Hippocampal formation (tissue), 2 donors: ENCODE measurements at regions not wholly inside any gene's neighbourhood (a gene's known extent, or its start where the extent isn't known, plus 50 kb on each side); places are given as distances from the start of the nearest gene placed in this dataset.

Experiments
- DNase-seq, 2 donors: peaks; one replicate each; lab custom pipeline; 2025; lab: John Stamatoyannopoulos, UW

DNA sequence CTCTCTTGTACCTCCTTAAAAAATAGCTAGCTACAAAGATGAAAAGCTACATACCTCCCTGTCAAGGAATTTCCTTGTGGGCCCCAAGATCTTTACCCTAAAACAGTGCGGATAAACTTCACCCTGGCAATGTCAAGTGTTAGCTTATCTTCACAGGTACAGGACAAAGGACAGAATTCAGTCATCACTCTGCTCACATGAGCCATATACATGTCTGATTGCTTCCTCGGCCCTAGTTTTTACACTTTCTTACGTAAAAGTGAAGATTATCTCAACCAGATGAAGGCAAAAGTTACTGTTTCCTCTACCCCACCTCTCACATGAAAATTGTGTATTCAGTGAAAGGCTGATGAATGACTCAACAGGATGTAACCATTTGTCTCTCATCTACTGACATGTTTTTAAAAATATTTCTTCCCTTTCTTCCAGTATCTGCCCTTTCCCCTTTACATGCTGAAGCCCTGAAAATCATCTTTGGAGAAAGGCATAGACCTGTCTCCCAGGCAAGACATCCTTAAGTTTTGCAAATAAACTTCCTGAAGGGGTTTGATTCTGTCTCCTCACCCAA is 890.1 kb downstream of the GALC start:
- no peak for DNase-seq

DNA sequence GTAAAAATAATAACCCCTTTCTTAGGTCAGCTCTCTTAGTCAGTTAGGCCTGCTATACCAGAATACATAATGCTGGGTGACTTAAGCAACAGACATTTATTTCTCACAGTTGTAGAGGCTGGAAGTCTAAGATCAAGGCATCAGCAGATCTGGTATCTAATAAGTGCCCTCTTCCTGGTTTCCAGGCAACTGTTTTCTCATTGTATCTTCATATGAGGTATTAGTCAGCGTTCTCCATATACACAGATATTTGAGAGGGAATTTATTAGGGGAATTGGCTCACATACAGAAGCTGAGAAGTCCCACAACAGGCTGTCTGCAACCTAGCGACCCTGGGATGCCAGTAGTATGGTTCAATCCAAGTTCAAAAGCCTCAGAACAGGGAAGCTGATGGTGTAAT is 896.0 kb downstream of the GALC start:
- DNase-seq: no peak

DNA sequence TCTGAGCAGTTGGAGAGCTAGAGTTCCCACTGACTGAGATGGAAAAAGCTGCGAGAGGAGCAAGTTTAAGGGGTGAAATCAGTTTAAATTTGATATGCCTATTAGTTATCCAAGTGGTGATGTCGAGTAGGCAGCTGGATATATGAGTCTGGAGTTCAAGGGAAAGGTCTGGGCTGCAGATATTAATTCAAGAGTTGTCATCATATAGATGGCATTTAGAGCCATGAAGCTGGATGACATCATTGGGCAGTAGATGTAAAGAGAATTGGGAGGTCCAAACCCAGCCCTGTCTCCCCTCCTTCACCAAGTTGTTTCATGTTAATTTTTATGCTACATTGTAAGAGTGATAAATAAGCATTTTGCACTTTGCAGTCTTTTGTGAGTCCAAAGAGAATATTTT is 898.1 kb downstream of the GALC start:
- DNase-seq: no peak

GRCh38 chr14:87088588-87088987 is 904.4 kb downstream of the GALC start:
- no peak for DNase-seq

- no peak for DNase-seq
Observed at GRCh38 chr14:87087881-87088280, 905.1 kb downstream of the GALC start.

- no peak for DNase-seq
Observed at GRCh38 chr14:87084908-87085307, 908.1 kb downstream of the GALC start.

GRCh38 chr14:87082917-87083316 is 910.1 kb downstream of the GALC start:
- no peak for DNase-seq

DNA sequence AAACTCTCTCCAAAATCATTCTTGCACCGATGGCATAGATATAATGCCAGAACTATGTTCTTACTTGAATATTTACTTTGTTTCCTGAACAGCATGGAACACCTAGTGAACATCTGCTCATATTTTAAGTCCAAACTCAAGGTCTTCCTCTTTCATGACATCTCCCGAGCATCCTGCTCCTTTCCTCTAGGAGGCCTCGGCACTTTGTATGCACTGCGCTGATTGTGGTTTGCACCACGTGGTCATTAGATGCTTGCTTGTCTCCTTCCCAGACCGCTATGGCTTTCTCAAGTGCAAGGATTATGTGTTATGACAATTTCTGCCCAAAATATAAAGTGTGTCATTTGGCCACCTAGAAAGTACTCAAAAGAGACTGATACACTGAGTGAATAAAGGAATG is 912.0 kb downstream of the GALC start:
- DNase-seq: no peak

DNA sequence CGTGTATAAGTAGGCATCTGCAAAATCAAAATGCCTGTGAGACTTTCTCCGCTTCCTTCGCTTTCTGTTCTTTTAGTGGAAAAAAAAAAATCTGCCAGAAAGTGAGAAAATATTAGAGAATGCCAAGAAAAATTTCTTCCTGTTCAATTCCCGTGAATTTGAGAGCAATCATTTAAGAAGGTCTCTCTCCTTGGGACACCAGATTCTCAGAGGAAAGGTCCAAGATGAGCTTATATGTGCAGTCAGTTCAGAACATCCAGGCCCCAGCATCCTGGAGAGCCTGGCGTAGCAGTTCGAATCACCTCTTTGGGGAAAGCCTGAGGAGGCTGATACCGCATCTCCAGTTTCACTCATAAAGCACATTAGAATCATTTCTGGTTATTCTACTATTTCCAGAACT is 912.8 kb downstream of the GALC start:
- no peak for DNase-seq

DNA sequence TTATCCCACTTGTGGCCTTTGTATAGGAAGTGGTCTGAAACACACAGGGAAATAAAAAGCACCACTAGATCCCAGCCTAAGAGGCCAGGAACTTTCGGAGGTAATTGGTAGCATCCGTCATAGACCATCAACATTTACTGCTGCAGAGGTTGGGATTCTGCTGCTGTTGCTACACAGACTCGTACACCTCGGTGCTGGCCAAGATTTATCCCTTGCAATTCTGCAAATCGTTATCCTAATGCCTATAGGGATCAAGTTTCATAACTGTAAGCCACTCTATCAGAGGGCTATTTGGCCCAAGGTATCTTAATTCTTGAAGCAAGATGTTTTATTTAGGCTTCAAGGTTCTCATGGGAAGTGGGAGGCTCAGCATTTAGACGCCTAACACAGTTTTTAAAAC is 913.6 kb downstream of the GALC start:
- no peak for DNase-seq

DNA sequence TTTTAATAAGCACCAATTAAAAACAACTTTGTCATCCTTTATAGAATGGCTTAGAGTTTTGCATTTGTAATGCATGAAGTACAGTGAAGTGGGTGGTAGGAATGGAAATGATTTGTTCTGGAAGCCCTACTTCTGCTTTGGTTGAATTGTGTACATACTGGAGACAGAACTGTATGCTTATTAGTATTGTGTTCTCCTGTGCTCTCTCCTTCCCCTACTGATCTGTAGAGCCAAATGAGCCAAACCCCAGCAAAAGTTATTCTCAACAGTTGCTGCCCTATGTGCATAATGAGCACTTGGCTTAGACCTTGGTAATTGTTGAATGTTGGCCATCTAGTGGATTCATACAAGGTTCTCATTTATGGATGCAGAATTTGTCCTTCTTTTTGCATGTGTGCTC is 916.1 kb downstream of the GALC start:
- DNase-seq: no peak

GRCh38 chr14:87076146-87076545 is 916.8 kb downstream of the GALC start:
- DNase-seq: no peak

DNA sequence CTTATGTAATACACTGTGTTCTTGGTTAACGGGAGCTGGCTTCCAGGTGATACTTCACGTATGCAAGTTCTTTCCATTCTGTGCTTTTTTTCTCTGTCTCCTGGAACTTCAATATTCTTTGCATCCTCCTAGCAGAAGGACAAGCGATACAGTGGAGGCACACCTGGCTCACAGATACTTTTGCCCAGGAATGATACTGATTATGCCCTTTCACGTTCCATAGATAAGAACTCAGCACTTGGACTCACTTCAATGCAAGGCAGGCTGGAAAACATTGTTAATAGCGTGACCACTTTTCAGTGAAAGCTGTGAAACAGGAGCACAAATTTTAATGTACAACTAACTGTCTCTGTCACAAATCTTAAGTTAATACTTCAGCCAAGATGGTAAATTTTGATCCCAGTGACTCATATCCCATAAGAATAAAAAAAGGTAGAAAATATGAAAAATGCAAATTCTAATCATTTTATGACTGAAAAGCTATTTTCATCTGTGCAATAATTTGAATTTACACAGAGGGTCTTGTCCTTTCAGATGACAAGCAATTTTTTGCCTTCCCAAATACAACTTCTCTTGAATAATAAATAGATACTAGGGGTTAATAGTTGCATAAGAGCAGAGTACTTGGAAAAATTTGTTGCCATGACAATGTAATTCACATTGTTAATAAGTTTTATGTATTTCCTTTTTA is 919.0 kb downstream of the GALC start:
- DNase-seq: no peak

GRCh38 chr14:87067591-87067990 is 925.4 kb downstream of the GALC start:
- DNase-seq: no peak

DNA sequence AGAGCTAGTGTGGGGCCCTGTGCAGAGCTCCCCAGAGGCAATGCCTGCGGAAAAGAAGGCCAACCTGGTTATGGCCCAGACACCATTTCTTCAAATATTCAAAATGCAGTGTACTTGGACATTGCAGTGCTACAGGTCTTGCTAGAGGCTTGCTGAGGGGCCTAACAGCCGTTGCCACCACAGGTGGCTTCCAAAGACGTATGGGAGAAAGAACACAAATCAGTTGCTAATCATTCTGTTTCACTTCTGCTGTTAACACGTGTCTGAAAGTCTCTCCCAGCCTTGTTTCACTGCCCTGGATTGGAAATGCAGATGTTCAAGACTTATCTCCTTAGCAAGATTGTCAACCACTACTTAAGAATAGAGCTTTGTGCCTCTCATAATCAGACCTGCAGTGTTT is 925.9 kb downstream of the GALC start:
- no peak for DNase-seq

DNA sequence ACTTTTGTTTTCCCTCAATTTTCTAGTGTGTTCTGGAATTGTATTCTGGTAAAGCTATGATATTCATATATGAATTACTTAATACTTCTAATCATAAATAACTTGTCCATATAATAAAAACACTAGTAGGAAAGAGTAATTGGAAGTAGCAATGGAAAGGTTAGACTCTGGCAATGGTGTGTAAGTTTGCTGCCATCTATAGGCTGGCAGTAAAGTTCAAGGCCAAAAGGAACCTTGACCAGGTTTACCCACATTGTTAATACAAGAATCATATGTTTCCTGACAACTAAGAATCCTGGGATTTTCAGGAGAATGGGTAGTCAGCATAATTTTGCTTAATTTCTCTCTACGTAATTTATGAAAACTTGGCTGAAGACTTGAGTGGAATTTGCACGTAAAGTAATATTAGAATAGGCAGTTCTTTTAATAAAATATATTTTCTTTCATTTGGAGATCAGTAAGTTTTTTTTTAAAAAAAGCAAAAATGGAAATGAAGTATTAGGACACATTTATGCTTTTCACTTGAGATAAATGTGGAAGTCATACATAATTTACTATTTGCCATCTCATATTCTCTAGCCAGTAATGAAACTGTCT is 926.7 kb downstream of the GALC start:
- DNase-seq: no peak

GRCh38 chr14:87065366-87065765 is 927.6 kb downstream of the GALC start:
- no peak for DNase-seq

DNA sequence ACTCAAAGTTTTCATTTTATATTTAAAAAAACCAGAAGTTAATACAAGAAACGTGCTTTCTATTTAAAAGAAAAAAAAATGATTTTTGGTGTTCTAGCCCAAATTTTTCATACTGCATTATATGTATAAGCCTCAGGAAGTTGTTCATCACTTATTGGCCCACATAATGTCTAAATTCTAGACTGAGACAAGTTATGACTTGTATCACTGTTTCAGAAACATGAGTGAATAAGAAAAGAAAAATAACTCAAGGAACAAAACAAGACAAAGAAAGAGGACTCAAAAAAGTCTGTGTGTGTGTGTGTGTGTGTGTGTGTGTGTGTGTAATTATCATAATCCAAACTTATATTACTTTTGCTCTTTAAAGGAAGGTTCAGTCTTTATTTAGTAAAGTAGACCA is 929.8 kb downstream of the GALC start:
- no peak for DNase-seq

- no peak for DNase-seq
Observed at GRCh38 chr14:87060405-87060804, 932.6 kb downstream of the GALC start.

DNA sequence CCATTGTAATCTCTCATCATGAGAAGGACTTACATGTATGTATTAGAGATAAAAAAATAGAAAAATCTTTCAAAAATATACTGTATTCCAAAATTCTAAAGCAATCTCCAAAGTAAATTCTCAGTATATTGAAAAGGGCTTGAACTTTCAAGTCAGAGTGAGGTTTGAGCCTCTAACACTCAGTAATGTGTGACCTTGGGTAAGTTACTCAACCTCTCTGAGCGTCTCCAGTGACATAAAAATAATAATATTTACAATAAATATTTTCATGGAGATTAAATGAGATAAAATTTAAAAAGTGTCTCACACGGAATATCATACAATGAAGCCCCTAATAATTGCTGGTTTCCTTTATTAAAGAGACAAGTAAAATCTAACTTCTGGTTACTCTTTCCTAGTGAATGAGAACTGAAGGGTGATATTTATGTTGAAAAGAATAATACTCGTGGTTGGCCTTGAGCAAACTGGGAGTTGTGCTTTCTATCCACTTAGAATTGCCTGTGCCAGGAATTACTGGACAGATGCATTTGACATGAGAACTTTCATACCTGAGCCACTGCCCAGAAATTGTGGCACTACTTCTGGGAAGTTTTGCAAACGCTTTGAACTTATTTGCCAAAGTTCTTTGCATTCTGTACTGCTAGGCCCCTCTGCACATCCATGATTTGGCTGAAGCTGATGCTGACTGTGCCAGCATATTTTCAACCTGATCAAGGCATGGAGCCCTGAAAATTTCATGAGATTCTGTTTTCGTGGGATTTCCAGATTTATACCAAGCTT is 933.7 kb downstream of the GALC start:
- no peak for DNase-seq

DNA sequence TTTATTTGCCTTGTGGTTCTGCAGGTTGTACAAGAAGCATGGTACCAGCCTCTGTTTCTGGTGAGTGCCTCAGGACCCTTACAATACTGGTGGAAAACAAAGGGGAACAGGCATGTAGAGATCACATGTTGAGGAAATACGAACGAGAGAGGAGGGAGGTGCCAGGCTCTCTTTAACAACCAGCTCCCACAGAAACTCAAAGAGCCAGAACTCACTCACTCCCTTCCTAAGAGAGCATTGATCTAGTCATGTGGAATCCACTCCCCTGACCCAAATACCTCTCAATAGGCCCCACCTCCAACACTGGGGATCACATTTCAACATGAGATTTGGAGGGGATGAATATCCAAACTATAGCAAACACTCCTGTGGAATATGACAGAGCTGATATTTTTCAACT is 938.0 kb downstream of the GALC start:
- no peak for DNase-seq

GRCh38 chr14:87052646-87053225 is 940.2 kb downstream of the GALC start:
- peak in 1 of 2 donors; percentile 42 for DNase-seq

DNA sequence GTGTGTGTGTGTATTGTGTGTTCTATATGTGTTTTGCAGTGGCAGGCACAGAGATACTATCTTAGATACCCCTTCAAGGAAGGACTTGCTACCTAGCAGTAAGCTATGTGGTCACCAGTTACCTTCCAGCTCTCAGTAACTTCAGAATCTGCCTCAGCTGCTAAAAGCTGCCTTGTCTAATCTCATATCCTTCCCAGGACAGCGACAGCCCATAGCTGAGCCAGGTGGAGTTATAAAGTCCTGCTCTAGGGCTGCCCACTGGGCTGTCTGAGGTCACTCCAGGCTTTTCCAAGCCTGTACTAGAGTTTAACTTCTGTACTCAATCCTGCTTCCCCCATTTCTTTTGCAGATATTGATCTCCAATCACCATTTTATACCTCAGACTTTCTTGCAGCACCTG is 942.6 kb downstream of the GALC start:
- DNase-seq: no peak
